PC-9 (cell line): ENCODE measurements at regions not wholly inside any gene's neighbourhood (a gene's known extent, or its start where the extent isn't known, plus 50 kb on each side); places are given as distances from the start of the nearest gene placed in this dataset.

Experiments
- BruUV-seq: library from RNA; stranded (reverse); fragments of 400-500 nt; replicated peaks from 2 replicates; lab custom pipeline; 2021; lab: Mats Ljungman, UMichigan
- CTCF ChIA-PET: fragments of 300-600 bp; sonication (Branson Sonifier 250); formaldehyde crosslinking; loops from one replicate; lab custom pipeline; 2022; ENCODE audit warnings: antibody characterized with exemption; lab: Charles Lee
- POLR2A ChIA-PET: fragments of 300-600 bp; sonication (Branson Sonifier 250); formaldehyde crosslinking; loops from one replicate; lab custom pipeline; 2022; ENCODE audit warnings: antibody characterized with exemption; ENCODE audit not compliant: unreplicated experiment; lab: Charles Lee
- DNase-seq, 2 experiments: peaks; one replicate each; pipeline versions ENCODE4 v3.0.0 to v3.0.0-alpha.2; 2015 to 2022; ENCODE audit warnings: mixed read lengths in 1 of 2
- H2AFZ ChIP-seq: fragments of 200-600 bp; sonication (generic); 2 replicates; pipeline ENCODE4 v1.8.1; 2017; ENCODE audit warnings: antibody characterized with exemption
- H3F3A ChIP-seq: fragments of 200-600 bp; sonication (generic); 2 replicates; pipeline ENCODE4 v1.8.1; 2017; ENCODE audit warnings: antibody characterized with exemption, mild to moderate bottlenecking, low read depth; ENCODE audit not compliant: insufficient read depth
- H3K27ac ChIP-seq: fragments of 200-600 bp; sonication (generic); 2 replicates; pipeline ENCODE4 v1.6.1; 2016; ENCODE audit warnings: mixed run types
- H3K27me3 ChIP-seq: fragments of 200-600 bp; sonication (generic); 2 replicates; pipeline ENCODE4 v1.6.1; 2016; ENCODE audit warnings: low read depth, mixed run types; ENCODE audit not compliant: insufficient read depth
- H3K36me3 ChIP-seq: fragments of 200-600 bp; sonication (generic); 2 replicates; pipeline ENCODE4 v1.6.1; 2016; ENCODE audit warnings: low read depth, mixed run types
- H3K4me1 ChIP-seq: fragments of 200-600 bp; sonication (generic); replicated peaks from 2 replicates; pipeline ENCODE4 v1.6.1; 2016; ENCODE audit warnings: mixed run types; ENCODE audit not compliant: insufficient read depth
- H3K4me2 ChIP-seq: fragments of 200-600 bp; sonication (generic); 2 replicates; pipeline ENCODE4 v1.6.1; 2017; ENCODE audit warnings: mixed run types
- H3K4me3 ChIP-seq: fragments of 200-600 bp; sonication (generic); 2 replicates; pipeline ENCODE4 v1.6.1; 2016; ENCODE audit warnings: mixed run types
- H3K79me2 ChIP-seq: fragments of 200-600 bp; sonication (generic); 2 replicates; pipeline ENCODE4 v1.6.1; 2017; ENCODE audit warnings: low read depth, mixed run types
- H3K9me2 ChIP-seq: fragments of 200-600 bp; sonication (generic); 2 replicates; pipeline ENCODE4 v1.8.1; 2017; ENCODE audit warnings: mild to moderate bottlenecking; ENCODE audit not compliant: insufficient read depth
- H3K9me3 ChIP-seq: fragments of 200-600 bp; sonication (generic); 2 replicates; pipeline ENCODE4 v1.8.1; 2016; ENCODE audit warnings: low read depth; ENCODE audit not compliant: insufficient read depth
- H4K20me1 ChIP-seq: fragments of 200-600 bp; sonication (generic); 2 replicates; pipeline ENCODE4 v1.8.1; 2017; ENCODE audit not compliant: insufficient read depth
- EZH2 ChIP-seq: fragments of 200-600 bp; sonication (generic); IDR thresholded peaks from 2 replicates; pipeline ENCODE4 v1.8.0; 2017; ENCODE audit warnings: antibody characterized with exemption, low read depth
- intact Hi-C: fragments of 100-400 bp; cut with micrococcal nuclease; formaldehyde crosslinking; loops from one replicate; pipeline ENCODE4 v1.10.0; 2022; ENCODE audit not compliant: unreplicated experiment
- TF ChIP-seq, protein P1 (sequence below): fragments of 200-600 bp; sonication (generic); conservative IDR thresholded peaks from 2 replicates; pipeline ENCODE4 v1.6.1; 2017; ENCODE audit warnings: mixed run types, antibody characterized with exemption, mild to moderate bottlenecking, moderate library complexity

GRCh38 chr20:7692478-7692877 lies 247.8 kb downstream of the HAO1 start:
- Histone ChIP-seq H4K20me1 (no peaks in the 10 kb centered on the region), H3K9me2 (no peaks in the 10 kb centered on the region), H3K27ac (no peak overlapping the region), H3K79me2 (no peaks in the 10 kb centered on the region), H2AFZ (no peak overlapping the region), H3K4me2 (no peak overlapping the region), H3F3A (no peaks in the 10 kb centered on the region), H3K27me3 (peaks cover 20% of the 10 kb centered on the region), H3K4me1 (no peaks in the 10 kb centered on the region), H3K4me3 (no peak overlapping the region), H3K36me3 (no peaks in the 10 kb centered on the region), H3K9me3 (no peaks in the 10 kb centered on the region)
- no TSS peak for BruUV-seq
- intact Hi-C loops, result no loop called here
- CTCF ChIA-PET, result no interaction called here
- POLR2A ChIA-PET, result no interaction called here
- TF ChIP-seq, protein P1, sequence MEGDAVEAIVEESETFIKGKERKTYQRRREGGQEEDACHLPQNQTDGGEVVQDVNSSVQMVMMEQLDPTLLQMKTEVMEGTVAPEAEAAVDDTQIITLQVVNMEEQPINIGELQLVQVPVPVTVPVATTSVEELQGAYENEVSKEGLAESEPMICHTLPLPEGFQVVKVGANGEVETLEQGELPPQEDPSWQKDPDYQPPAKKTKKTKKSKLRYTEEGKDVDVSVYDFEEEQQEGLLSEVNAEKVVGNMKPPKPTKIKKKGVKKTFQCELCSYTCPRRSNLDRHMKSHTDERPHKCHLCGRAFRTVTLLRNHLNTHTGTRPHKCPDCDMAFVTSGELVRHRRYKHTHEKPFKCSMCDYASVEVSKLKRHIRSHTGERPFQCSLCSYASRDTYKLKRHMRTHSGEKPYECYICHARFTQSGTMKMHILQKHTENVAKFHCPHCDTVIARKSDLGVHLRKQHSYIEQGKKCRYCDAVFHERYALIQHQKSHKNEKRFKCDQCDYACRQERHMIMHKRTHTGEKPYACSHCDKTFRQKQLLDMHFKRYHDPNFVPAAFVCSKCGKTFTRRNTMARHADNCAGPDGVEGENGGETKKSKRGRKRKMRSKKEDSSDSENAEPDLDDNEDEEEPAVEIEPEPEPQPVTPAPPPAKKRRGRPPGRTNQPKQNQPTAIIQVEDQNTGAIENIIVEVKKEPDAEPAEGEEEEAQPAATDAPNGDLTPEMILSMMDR, result no peak
- no peak for TF ChIP-seq EZH2
- DNase-seq, result no peak

- CTCF ChIA-PET, result no interaction called here
- DNase-seq, result no peak
- Histone ChIP-seq H3K27me3 (peaks cover 28% of the 10 kb centered on the region), H3K9me3 (no peaks in the 10 kb centered on the region), H4K20me1 (no peaks in the 10 kb centered on the region), H3K36me3 (no peaks in the 10 kb centered on the region), H3K4me2 (no peak overlapping the region), H3K9me2 (no peaks in the 10 kb centered on the region), H3K79me2 (no peaks in the 10 kb centered on the region), H3K4me3 (no peak overlapping the region), H3K27ac (no peak overlapping the region), H3K4me1 (no peaks in the 10 kb centered on the region), H2AFZ (no peak overlapping the region), H3F3A (no peaks in the 10 kb centered on the region)
- POLR2A ChIA-PET, result no interaction called here
- intact Hi-C loops, result no loop called here
- TF ChIP-seq, protein P1, result no peak
- no peak for TF ChIP-seq EZH2
- no TSS peak for BruUV-seq
Observed at GRCh38 chr20:7693761-7694160, 246.5 kb downstream of the HAO1 start.

GRCh38 chr20:7695051-7695495 lies 245.2 kb downstream of the HAO1 start:
- no TSS peak for BruUV-seq
- Histone ChIP-seq H3F3A (no peaks in the 10 kb centered on the region), H3K36me3 (no peaks in the 10 kb centered on the region), H3K79me2 (no peaks in the 10 kb centered on the region), H3K4me1 (no peaks in the 10 kb centered on the region), H3K27ac (no peak overlapping the region), H3K27me3 (peaks cover 28% of the 10 kb centered on the region), H3K9me3 (no peaks in the 10 kb centered on the region), H3K9me2 (no peaks in the 10 kb centered on the region), H3K4me2 (no peak overlapping the region), H3K4me3 (no peak overlapping the region), H4K20me1 (no peaks in the 10 kb centered on the region), H2AFZ (no peak overlapping the region)
- no peak for DNase-seq
- no peak for TF ChIP-seq EZH2
- TF ChIP-seq, protein P1, result no peak
- ChIA-PET CTCF (no interaction called here), POLR2A (no interaction called here)
- intact Hi-C loops, result no loop called here
